ENCODE measurements at regions not wholly inside any gene's neighbourhood (a gene's known extent, or its start where the extent isn't known, plus 50 kb on each side); places are given as distances from the start of the nearest gene placed in this dataset.
"Not testable (repeated sequence)": the region's sequence is repeated elsewhere in the genome, so short reads cannot be mapped to it uniquely, and the experiment has no call there.

- TF ChIP-seq POLR2A, CTCF (IDR thresholded peaks at IDR 0.05): not testable (repeated sequence)
Observed at GRCh38 chr4:189658259-189658658, 282.4 kb upstream of the FRG1 start.

All from thyroid gland (tissue), 4 donors.